HG02759 (cell line): ENCODE measurements at regions not wholly inside any gene's neighbourhood (a gene's known extent, or its start where the extent isn't known, plus 50 kb on each side); places are given as distances from the start of the nearest gene placed in this dataset.
"Not testable (repeated sequence)": the region's sequence is repeated elsewhere in the genome, so short reads cannot be mapped to it uniquely, and the experiment has no call there.

Source experiments
- ATAC-seq: cut with Tn5 transposase; IDR thresholded peaks from one replicate; pipeline ENCODE4 v1.9.1; 2021; ENCODE audit warnings: mild to moderate bottlenecking, moderate library complexity; ENCODE audit not compliant: unreplicated experiment

DNA sequence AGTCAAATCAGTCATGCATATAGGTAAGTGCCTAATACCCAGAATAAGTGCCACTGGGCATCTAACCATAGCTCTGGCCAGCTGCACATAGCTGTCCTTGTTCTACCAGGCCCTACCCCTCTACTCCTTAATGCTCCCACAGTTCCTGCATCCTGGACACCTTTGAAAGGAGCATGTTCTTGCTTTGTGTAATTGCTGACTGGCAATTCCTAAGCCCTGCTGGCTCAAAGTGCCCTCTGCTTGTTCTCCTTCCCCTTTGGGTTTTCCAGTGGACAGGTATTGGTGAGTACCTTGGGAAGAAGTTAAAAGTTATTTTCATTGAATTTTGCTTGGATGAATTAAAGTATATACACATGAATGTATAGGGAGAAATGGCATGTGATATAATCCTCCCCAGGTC is 516.4 kb downstream of the ETNK1 start:
- no peak for ATAC-seq

DNA sequence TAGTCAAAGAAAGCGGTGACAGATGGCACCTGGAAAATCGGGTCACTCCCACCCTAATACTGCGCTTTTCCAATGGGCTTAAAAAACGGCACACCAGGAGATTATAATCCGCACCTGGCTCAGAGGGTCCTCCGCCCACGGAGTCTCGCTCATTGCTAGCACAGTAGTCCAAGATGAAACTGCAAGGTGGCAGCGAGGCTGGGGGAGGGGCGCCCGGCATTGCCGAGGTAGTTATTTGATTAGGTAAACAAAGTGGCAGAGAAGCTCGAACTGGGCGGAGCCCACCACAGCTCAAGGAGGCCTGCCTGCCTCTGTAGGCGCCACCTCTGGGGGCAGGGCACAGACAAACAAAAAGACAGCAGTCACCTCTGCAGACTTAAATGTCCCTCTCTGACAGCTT is 521.1 kb downstream of the ETNK1 start:
- ATAC-seq = not testable (repeated sequence)

DNA sequence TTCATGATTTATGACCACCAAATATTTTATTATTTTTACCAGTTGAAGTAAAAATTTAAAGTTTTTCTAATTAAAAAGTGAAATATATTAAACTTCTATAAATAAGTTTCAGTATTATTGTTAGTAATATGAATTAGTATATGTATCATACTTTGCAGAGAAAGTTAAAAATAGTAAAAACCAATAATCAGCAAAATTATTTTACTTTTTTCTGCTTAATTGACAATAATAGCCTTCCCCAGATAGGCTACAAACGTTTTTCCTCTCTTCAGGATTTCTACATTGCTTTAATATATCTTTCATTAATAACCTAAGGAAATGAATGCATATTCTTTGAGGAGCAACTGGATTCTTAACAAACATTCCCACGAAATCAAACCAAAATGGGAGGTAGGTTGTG is 543.5 kb downstream of the ETNK1 start:
- ATAC-seq = no peak

DNA sequence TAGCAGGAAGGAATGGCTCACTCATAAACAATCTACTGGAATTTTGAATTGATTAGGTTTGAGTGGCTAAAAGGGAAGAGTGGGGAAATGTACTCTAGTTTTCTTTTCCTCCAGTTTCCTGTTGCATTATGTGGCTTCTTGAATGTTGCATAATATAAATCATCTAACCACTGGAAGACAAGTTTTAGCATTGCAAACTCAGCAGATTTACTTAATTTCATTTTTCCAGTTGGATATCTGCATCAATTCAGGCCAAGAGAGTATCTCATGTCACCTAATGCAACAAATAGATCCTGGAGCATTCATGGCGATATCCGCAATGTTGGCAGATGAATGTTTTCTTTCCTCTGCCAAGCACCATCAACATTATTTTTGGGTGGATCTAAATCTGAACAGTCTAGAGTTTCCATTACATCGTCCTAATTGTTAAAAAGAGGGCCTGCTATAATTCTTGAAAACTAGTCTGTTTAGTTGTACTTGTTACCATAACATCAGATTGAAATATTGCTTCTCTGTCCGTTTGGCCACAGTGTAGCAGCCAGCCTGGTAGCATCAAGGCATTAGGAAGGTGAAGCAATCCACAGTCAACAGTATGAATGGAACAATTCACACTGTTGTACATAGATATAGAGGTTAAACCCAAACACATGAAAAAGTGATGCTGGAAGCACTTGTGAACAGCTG is 544.2 kb downstream of the ETNK1 start:
- ATAC-seq = no peak

DNA sequence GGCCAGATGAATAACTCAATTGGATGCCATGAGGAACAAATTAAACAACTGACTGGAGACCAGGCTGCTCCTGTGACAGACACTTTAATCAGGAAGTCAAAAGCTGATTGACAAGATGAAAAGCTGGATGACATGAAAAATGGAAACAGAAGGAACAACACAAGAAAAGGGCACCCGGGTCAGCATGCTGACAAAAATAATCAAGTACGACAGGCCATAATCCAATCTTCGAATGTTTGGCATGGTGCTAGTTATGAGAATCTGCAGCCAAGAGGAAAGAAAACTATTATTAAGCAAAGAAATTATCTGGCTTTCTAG is 544.7 kb downstream of the ETNK1 start:
- ATAC-seq = no peak

DNA sequence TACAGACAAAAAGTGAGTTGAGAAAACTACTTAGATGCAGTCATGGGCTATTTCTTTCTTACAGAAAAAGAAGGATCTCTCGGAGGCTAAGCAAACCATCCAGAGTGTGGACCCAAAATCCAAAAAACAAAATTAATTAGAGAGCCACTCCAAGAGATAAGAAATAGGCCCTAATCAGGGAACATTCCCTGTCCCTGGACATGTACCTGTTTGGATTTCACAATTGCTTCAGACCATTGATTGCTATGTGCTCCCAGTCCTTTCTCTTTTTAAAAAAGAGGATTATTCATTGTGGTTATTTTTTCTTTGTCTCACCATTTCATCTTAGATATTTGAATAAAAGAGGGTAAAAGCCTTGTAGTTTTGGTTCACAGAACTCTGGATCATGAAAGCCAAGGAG is 549.9 kb downstream of the ETNK1 start:
- ATAC-seq = no peak

DNA sequence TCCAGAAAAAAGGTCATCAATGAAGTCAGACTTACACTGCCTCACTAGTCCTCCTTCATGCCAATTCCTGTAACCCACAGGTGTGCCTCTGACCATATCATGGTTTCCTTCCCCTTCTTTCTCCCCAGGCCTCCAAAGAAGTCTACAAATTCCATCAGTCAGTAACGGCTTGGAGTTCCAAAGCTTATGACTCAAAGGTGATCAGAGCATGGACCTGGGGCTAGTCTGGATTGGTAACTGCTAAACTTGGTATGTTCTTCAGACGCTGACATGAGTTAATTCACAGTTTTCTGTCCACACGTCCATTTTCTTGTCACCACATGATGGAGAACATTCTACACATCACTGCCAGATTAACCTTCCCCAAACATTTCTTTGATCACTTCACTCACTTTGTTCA is 560.4 kb downstream of the ETNK1 start:
- ATAC-seq = no peak

DNA sequence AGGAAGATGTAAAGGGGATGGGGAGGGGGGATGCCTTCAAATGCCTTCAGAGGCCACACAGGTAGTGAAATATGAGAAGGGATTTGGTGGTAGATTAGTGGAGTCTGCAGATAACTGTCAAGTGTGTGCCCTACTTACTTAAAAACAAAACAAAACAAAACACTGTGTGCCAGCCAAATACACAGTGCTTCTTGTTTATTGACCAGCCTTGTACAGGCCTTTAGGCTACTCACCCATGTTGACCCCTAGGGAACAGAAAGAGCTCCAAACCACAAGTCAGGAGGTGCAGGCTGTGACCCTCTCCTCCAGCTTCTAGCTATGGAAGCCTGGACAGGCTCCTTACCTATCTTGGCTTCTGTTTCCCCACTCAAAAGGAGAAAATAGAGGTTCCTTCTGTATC is 562.0 kb downstream of the ETNK1 start:
- no peak for ATAC-seq

DNA sequence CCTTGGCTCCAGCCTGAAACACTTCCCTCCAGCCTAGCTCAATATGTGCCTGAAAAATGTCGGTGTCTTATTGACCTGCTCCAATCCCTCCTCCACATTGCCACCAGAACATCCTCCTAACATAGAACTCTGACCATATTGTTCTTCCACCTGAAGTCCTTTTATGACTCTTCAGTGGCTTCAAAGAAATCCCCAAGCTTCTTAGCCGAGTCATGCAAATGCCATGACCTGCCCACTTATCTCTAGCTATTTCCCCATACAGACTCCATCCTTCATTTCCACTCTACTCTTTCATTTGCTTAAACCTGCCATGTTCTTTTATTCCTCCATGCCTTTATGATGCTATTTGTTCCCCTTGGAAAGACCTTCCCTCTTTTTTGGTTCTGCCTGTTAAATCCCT is 568.6 kb downstream of the ETNK1 start:
- no peak for ATAC-seq

DNA sequence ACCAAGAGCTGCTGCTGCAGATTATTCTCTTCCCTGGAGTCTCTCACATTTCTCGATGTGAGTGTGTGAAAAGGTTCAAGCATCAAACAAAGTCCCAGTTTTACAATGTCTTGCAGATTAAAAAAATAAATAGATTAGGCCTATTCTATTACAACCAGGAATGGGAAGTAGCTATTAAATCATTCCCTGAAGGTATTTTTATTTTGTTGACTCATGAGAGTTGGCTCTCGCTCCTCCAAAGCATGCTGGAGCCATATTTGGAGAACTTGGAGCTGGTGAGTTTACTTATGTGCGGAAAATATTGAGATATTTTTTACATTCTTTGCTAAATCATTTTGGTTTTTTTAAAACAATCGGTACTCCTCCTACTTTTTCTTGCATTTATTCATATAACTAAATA is 572.3 kb downstream of the ETNK1 start:
- ATAC-seq = no peak

DNA sequence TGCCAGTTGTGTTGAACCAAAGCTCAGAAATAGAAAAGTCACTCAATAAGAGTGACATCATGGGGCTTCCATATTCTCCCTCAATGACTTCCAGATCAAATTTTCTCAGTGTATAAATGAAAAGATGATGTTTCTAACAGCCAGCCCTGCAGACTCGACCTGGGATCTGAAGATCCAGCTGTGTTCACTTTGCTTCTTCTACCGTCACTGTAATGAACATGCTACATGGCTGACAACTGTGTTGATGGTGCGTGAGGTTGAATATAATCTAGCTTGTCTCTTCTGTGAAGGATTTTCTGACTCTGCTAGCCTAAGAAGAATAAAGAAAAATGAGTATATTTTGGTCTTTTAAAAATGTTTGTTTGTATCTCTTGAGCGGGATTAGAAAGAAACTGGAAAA is 577.8 kb downstream of the ETNK1 start:
- no peak for ATAC-seq

DNA sequence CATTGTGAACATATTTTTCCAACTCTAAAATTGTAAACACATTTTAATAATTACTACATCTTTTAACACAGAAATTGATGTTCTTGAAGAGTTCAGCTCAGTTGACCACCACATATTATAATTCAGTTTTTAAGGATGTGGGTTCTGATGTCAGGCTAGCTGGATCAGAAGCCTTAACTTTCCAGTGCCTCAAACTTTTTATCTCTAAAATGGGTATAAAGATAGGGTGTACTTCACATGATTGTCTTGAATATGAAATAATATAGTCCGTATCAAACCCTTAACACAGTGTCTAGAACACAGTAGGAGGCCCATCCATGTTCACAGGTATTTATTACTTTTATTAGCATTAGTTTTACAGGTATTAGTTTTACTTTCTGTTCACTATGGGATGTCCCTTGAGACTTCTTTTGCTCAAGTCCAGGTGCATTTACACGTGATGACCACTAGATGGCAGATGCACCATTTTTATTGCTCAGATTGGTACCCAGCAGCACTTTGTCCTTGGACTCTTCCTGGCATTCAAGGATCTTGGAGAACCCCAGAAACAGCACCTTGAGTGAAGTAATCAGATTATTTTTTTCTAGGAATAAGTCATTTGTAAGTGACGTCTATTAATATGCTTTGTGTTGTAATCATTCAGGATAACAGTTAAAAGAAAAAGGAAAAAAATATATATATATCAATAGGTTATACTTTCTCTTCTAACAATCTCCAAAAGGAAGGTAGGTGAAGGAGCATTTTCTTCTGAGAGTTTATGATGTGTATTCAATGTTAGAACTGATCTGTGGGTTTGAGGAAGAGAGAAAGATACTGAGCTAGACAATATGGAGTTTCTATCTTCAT is 580.2 kb downstream of the ETNK1 start:
- peak; percentile 94 for ATAC-seq

DNA sequence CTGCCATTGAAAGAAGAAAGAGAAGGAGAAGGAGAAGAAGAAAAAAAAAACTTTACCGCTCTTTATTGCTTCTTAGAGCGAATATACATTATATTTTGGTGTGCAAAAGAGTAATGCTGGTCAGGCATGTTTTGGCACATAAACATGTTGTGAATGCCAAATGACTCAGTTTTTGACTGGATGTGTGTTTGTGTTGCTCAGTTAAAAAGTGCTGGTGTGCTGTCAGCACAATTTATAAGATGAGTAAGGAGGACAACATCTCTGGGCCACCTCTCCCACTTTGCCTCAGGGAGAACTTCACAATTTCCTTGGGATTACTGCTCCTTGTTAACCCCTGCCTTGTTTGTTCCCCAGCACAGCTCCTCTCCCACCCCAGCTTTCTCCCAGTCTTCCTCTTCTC is 584.8 kb downstream of the ETNK1 start:
- ATAC-seq = no peak

DNA sequence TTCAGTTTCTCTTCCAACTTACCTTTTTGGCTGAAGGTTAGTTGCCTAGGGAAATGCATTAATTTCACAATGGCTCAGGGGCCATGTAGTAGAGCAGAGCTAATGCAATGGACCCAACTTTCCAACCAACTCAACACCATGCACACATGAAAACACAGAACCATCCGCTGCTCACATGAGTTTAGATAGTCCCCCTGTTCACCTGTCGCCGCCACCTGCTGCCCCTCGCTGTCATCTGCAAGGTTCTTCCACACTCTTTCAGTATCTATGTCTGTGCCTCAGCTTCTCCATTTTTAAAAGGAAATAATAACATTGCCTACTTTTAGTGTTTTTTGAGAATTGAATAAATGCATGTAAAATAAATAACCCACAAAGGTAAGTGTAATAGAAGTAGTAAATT is 585.6 kb downstream of the ETNK1 start:
- ATAC-seq = no peak

DNA sequence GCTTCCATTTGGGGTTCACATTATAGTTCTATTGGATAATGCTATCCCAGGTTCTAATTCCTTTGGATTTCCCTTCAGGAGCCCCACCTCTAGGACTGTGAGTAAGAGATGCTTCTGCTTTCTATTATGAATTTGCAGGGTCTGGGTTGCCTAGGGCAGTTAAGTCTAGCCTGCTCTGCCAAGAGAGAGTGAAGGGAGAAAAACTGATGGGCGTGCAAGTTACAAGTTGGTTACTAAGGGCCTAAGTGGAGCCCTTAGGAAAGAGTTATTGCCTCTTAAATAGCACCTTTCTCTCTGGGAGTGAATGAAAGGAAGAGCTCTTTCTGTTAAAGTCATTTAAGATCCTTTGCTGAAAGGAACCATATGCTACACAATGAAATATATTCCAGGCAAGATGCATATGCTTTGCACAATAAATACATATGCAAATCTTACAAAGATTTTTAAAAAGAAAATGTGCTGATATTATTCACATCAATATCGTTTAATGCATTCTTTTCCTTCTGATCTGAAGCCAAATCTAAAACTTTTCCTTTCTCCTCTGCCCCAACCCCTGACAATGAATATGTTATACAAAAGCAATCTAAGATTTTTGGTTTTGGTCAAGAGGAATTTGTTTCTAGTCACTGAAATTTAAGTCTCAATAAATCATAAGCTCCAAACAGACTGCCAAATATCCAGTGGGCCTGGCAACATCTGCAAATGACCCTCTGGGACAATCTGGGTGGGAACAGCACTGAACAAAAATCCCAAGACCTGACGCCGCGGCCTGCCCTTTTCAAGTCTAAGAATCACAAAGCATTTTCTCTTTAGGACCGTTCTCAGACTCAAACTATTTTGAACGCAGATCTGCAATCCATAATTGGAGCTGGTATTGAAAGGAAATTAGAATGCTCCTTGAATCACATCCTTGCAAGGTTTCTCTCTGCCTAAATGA is 586.7 kb downstream of the ETNK1 start:
- no peak for ATAC-seq

DNA sequence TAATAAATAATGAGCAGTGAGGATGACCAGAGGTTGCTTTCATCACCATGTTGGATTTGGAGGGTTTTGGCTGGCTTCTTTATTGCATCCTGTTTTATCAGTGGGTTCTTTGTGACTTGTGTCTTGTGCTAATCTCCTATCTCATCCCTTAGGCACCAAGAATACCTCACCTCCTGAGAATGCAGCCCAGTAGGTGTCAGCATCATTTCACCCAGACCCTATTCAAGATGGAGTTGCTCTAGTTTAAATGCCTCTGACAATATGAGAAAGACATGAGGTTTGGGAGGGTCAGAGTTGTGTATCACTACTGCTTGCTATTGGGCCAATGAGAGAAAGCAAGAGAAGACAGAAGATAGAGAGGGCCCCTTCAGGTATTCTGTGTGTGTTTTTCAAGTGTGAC is 592.2 kb downstream of the ETNK1 start:
- no peak for ATAC-seq

DNA sequence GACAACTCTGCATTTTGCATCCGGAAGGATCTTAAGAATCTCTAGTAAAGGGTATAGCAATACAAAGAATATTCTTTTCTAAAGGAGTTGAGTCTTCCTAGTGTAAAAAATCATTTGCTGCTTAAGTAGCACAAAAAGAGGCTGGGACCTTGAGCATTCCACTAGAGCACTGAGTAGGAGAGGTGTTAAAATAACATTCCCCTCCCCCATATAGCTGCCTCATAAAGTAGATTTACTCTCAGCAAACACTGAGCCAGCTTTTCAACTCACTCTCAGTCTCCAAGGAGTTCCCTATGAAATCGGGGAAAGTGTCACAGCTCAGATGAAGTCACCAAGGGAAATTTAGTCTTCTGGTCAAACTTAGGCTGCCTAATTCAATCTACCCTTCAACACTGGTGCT is 592.7 kb downstream of the ETNK1 start:
- no peak for ATAC-seq

DNA sequence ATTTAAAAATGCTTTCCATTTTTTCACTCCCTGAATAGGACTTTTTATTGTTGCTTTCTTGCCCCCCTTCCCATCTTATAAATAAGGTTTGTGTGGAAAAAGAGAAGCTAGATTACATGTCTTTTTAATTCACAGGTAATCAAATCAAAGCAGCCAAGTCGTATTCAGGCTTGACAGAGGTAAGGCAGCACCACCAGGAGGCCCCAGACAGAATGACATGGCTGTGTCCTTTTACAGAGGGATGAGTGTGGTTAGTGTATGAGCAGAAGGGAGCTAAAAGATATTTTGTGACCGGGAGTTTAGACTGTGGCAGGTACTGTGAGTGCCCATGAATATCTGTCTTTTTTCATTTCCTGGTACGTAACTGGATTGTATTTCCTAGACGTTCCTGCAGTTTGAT is 596.1 kb downstream of the ETNK1 start:
- ATAC-seq = no peak

DNA sequence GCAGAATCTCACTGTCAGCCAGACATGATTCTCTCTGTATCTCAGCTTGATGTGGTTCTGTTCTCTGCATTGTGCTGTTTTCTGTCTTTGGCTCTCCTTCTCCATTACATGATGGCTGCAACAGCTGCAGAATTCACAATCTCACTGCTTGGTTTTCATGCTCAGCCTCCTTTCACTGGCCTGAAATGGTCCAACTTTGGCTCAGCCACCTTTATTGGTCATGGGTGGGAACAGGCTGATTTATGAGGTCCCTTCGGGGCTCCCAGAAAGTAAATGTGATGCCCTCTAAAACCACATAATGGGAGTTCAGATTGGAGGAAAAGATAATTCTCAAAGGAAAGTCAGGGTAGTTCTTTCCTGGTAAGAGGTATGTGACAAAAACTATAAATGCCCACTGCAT is 597.0 kb downstream of the ETNK1 start:
- ATAC-seq = no peak

DNA sequence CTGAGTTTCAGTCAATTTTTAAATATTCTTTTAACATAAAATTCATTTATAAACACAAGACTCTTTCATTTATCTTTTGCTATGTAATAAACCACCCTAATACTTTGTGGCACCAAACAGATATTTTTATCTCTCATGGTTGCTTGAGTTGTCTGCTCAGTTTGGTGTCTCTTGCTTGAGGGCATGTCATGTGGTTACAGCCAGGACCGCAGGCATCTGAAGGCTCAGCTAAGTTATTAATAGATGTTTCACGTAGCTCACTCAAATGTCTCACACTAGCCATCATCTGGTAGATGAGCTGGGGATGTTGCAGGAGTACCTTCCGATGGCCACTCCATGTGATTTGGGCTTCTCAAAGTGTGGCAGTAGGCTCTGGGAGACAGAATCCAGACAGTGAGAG is 597.8 kb downstream of the ETNK1 start:
- no peak for ATAC-seq

DNA sequence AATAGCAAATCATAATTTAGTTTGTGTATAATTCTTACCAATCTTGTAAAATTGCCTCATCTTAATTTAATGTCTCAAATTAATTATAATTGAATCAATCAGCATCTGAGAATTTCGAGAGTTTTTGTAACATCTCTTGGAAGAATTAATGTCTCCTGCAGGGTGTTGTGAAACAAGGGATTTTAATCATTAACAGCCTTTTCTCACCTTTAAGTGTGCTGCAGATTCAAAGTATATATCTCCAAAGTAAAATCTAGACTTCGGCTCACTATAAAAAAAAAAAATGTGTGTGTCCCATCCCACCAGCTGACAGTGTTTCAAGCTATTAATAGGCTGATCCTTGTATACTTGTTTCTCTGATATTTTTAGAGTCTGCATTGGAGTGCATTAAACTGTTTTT is 603.1 kb downstream of the ETNK1 start:
- no peak for ATAC-seq

DNA sequence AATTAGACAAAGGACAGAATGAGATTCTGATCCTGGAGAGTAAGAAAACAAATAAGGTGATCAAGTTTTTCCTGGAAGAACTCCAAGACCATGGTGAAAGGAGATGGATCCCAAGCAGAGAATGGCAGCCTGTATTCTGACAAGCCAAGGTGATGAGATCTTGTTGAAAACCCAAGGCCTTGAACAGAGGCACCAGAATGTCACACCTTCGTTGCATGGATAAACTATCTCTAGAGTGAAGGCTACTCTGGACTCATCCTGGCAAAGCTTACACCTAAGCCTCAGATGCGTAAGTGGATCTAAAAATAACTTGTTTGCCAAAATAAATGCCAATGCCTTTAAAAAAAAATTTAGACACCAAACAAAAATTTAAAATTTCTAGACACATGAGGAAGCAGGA is 605.9 kb downstream of the ETNK1 start:
- no peak for ATAC-seq
